H9 (cell line): ENCODE measurements at regions not wholly inside any gene's neighbourhood (a gene's known extent, or its start where the extent isn't known, plus 50 kb on each side); places are given as distances from the start of the nearest gene placed in this dataset.

ENCODE experiments used
- DNase-seq: peaks from one replicate; pipeline ENCODE4 v3.0.0-alpha.2; 2017
- H2AFZ ChIP-seq: one replicate; pipeline ENCODE4 v1.6.1; 2013; ENCODE audit warnings: mild to moderate bottlenecking, low read length, control low read depth, moderate library complexity
- H2AK5ac ChIP-seq: 2 replicates; pipeline ENCODE4 v1.6.1; 2013; ENCODE audit warnings: low read length, control low read depth, mixed read lengths; ENCODE audit not compliant: insufficient read length
- H2BK120ac ChIP-seq: one replicate; pipeline ENCODE4 v1.6.1; 2013; ENCODE audit warnings: low read depth, mild to moderate bottlenecking, low read length, control low read depth, inconsistent platforms; ENCODE audit not compliant: poor library complexity, severe bottlenecking
- H2BK12ac ChIP-seq: 2 replicates; pipeline ENCODE4 v1.6.1; 2013; ENCODE audit warnings: low read length, control low read depth, mixed read lengths, low read depth; ENCODE audit not compliant: insufficient read length
- H2BK15ac ChIP-seq: 2 replicates; pipeline ENCODE4 v1.6.1; 2013; ENCODE audit warnings: low read depth, low read length, control low read depth
- H2BK20ac ChIP-seq: one replicate; pipeline ENCODE4 v1.6.1; 2013; ENCODE audit warnings: low read depth, mild to moderate bottlenecking, low read length, control low read depth, inconsistent platforms; ENCODE audit not compliant: poor library complexity, severe bottlenecking
- H2BK5ac ChIP-seq: 2 replicates; pipeline ENCODE4 v1.6.1; 2013; ENCODE audit warnings: low read length, control low read depth, mixed read lengths; ENCODE audit not compliant: insufficient read length
- H3K14ac ChIP-seq: 2 replicates; pipeline ENCODE4 v1.6.1; 2013; ENCODE audit warnings: low read length, control low read depth; ENCODE audit not compliant: insufficient read depth
- H3K18ac ChIP-seq: 2 replicates; pipeline ENCODE4 v1.6.1; 2013; ENCODE audit warnings: low read depth, mild to moderate bottlenecking, mixed read lengths, low read length, control low read depth; ENCODE audit not compliant: insufficient read length
- H3K23ac ChIP-seq: 2 replicates; pipeline ENCODE4 v1.6.1; 2013; ENCODE audit warnings: low read length, control low read depth, mixed read lengths, low read depth; ENCODE audit not compliant: insufficient read length
- H3K23me2 ChIP-seq: 2 replicates; pipeline ENCODE4 v1.6.1; 2013; ENCODE audit warnings: low read depth, mild to moderate bottlenecking, mixed read lengths, low read length, control low read depth; ENCODE audit not compliant: insufficient read length, poor library complexity, severe bottlenecking
- H3K27ac ChIP-seq: 2 replicates; pipeline ENCODE4 v1.5.1; 2013; ENCODE audit warnings: low read length, control low read depth, mixed read lengths, low read depth; ENCODE audit not compliant: insufficient read length
- H3K27me3 ChIP-seq: 2 replicates; pipeline ENCODE4 v1.6.1; 2013; ENCODE audit warnings: low read length, control low read depth, inconsistent platforms; ENCODE audit not compliant: insufficient read depth
- H3K4ac ChIP-seq: 2 replicates; pipeline ENCODE4 v1.6.1; 2013; ENCODE audit warnings: low read depth, mild to moderate bottlenecking, control low read depth, inconsistent platforms, low read length, moderate library complexity
- H3K4me1 ChIP-seq: 2 replicates; pipeline ENCODE4 v1.6.1; 2013; ENCODE audit warnings: low read length, control low read depth, inconsistent platforms; ENCODE audit not compliant: insufficient read depth
- H3K4me2 ChIP-seq: 2 replicates; pipeline ENCODE4 v1.6.1; 2013; ENCODE audit warnings: low read length, control low read depth, mixed read lengths; ENCODE audit not compliant: insufficient read length, insufficient read depth
- H3K56ac ChIP-seq: 2 replicates; pipeline ENCODE4 v1.6.1; 2013; ENCODE audit warnings: low read depth, mild to moderate bottlenecking, mixed read lengths, low read length, control low read depth; ENCODE audit not compliant: insufficient read length
- H3K79me1 ChIP-seq: 2 replicates; pipeline ENCODE4 v1.6.1; 2013; ENCODE audit warnings: low read depth, mild to moderate bottlenecking, moderate library complexity, low read length, control low read depth, inconsistent platforms; ENCODE audit not compliant: insufficient read depth, poor library complexity, severe bottlenecking
- H3K79me2 ChIP-seq: 2 replicates; pipeline ENCODE4 v1.6.1; 2013; ENCODE audit warnings: low read length, control low read depth, inconsistent platforms; ENCODE audit not compliant: insufficient read depth
- H3K9ac ChIP-seq: 2 replicates; pipeline ENCODE4 v1.6.1; 2013; ENCODE audit warnings: low read length, control low read depth, mixed read lengths; ENCODE audit not compliant: insufficient read length; ENCODE audit errors: extremely low read depth
- H3K9me3 ChIP-seq: one replicate; pipeline ENCODE4 v1.6.1; 2013; ENCODE audit warnings: low read depth, low read length, inconsistent platforms; ENCODE audit not compliant: control insufficient read depth
- H3T11ph ChIP-seq: one replicate; pipeline ENCODE4 v1.6.1; 2013; ENCODE audit warnings: mild to moderate bottlenecking, low read length, control low read depth, inconsistent platforms
- H4K20me1 ChIP-seq: one replicate; pipeline ENCODE4 v1.6.1; 2013; ENCODE audit not compliant: control insufficient read depth, insufficient read length, insufficient read depth
- H4K5ac ChIP-seq: 2 replicates; pipeline ENCODE4 v1.6.1; 2013; ENCODE audit warnings: low read depth, mild to moderate bottlenecking, mixed read lengths, low read length, control low read depth; ENCODE audit not compliant: insufficient read length
- H4K8ac ChIP-seq: replicated peaks from 2 replicates; pipeline ENCODE4 v1.6.1; 2013; ENCODE audit warnings: low read length, control low read depth, mixed read lengths, low read depth; ENCODE audit not compliant: insufficient read length
- H4K91ac ChIP-seq: 2 replicates; pipeline ENCODE4 v1.6.1; 2013; ENCODE audit warnings: low read depth, mild to moderate bottlenecking, moderate library complexity, mixed read lengths, low read length, control low read depth; ENCODE audit not compliant: insufficient read length
- H3K27ac Mint-ChIP-seq, 3 experiments: 2 replicates in 2 of 3; 3 replicates in 1 of 3; pipeline ENCODE4 v1.8.0; 2020 to 2021; ENCODE audit warnings: mixed read lengths in 3 of 3, mild to moderate bottlenecking in 1 of 3, moderate library complexity in 1 of 3
- H3K27me3 Mint-ChIP-seq: 2 replicates; pipeline ENCODE4 v1.8.0; 2021; ENCODE audit warnings: low read depth, mild to moderate bottlenecking, moderate library complexity, mixed read lengths
- H3K36me3 Mint-ChIP-seq, 3 experiments: 2 replicates in 2 of 3; 3 replicates in 1 of 3; pipeline ENCODE4 v1.8.0; 2020 to 2021; ENCODE audit warnings: low read depth in 3 of 3, mixed read lengths in 3 of 3; ENCODE audit not compliant: insufficient read depth in 1 of 3
- H3K4me1 Mint-ChIP-seq, 2 experiments: 2 replicates each; pipeline ENCODE4 v1.8.0; 2020; ENCODE audit warnings: mixed read lengths in 2 of 2
- H3K4me3 Mint-ChIP-seq, 2 experiments: 2 replicates in 1 of 2; 3 replicates in 1 of 2; pipeline ENCODE4 v1.8.0; 2020 to 2021; ENCODE audit warnings: mild to moderate bottlenecking in 2 of 2, mixed read lengths in 2 of 2, moderate library complexity in 1 of 2
- H3K9me3 Mint-ChIP-seq, 2 experiments: 2 replicates in 1 of 2; 3 replicates in 1 of 2; pipeline ENCODE4 v1.8.0; 2020; ENCODE audit warnings: mild to moderate bottlenecking in 2 of 2, mixed read lengths in 2 of 2, moderate library complexity in 1 of 2
- TF ChIP-seq, protein P1 (sequence below): fragments of 200-600 bp; sonication (generic); conservative IDR thresholded peaks from 3 replicates; pipeline ENCODE4 v1.8.0; 2021; ENCODE audit warnings: antibody characterized with exemption, mild to moderate bottlenecking

DNA sequence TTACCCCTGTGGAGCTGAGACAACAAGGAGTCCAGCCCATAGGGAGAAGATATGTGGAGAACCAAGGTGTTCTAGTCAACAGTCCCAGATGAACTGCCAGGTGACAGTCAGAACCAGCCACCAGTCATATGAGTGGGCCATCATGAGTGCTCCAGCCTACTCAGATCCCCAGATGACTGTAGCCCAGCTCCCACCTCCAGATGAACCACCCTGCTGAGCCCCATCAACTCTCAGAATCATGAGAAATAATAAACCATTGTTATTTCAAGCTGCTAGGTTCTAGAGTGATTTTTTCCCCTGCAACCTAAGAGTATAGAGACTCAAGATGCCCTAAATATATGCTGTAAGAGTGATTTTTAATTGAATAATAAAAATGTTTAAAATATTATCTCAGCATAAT lies 444.2 kb downstream of the GPATCH2 start:
- DNase-seq: no peak
- no peaks in the 10 kb centered on the region for H3K4me1 ChIP-seq
- H2AK5ac ChIP-seq: no peak overlapping the region
- H2BK20ac ChIP-seq: no peak overlapping the region
- no peaks in the 10 kb centered on the region for H3K79me1 ChIP-seq
- no peak overlapping the region for H3K18ac ChIP-seq
- no peak overlapping the region for H3K56ac ChIP-seq
- no peak overlapping the region for H4K5ac ChIP-seq
- H3K23ac ChIP-seq: no peak overlapping the region
- H2BK5ac ChIP-seq: no peak overlapping the region
- TF ChIP-seq, protein P1, sequence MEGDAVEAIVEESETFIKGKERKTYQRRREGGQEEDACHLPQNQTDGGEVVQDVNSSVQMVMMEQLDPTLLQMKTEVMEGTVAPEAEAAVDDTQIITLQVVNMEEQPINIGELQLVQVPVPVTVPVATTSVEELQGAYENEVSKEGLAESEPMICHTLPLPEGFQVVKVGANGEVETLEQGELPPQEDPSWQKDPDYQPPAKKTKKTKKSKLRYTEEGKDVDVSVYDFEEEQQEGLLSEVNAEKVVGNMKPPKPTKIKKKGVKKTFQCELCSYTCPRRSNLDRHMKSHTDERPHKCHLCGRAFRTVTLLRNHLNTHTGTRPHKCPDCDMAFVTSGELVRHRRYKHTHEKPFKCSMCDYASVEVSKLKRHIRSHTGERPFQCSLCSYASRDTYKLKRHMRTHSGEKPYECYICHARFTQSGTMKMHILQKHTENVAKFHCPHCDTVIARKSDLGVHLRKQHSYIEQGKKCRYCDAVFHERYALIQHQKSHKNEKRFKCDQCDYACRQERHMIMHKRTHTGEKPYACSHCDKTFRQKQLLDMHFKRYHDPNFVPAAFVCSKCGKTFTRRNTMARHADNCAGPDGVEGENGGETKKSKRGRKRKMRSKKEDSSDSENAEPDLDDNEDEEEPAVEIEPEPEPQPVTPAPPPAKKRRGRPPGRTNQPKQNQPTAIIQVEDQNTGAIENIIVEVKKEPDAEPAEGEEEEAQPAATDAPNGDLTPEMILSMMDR: no peak
- H4K91ac ChIP-seq: no peak overlapping the region
- Mint-ChIP-seq H3K27ac (no peak overlapping the region), H3K4me1 (no peaks in the 10 kb centered on the region), H3K27me3 (no peaks in the 10 kb centered on the region; the same call in 1 of the 2 replicates), H3K9me3 (peaks cover 4 to 10% of the 10 kb centered on the region in 2 experiments), H3K36me3 (peaks cover 0 to 6% (median 4%) of the 10 kb centered on the region in 3 experiments; a peak in 5 of 7 replicates), H3K4me3 (no peak overlapping the region)
- no peak overlapping the region for H3K27ac ChIP-seq
- no peak overlapping the region for H2BK15ac ChIP-seq
- no peak overlapping the region for H3K9ac ChIP-seq
- no peak overlapping the region for H3K4me2 ChIP-seq
- no peaks in the 10 kb centered on the region for H4K20me1 ChIP-seq
- H2BK12ac ChIP-seq: no peak overlapping the region
- H4K8ac ChIP-seq: no peak overlapping the region
- H3K27me3 ChIP-seq: no peaks in the 10 kb centered on the region
- no peaks in the 10 kb centered on the region for H3K23me2 ChIP-seq
- no peak overlapping the region for H2AFZ ChIP-seq
- no peak overlapping the region for H3T11ph ChIP-seq
- no peak overlapping the region for H3K14ac ChIP-seq
- no peaks in the 10 kb centered on the region for H3K79me2 ChIP-seq
- H3K9me3 ChIP-seq: no peaks in the 10 kb centered on the region
- H2BK120ac ChIP-seq: no peak overlapping the region
- H3K4ac ChIP-seq: no peak overlapping the region
